GM19324 (cell line): ENCODE measurements at regions not wholly inside any gene's neighbourhood (a gene's known extent, or its start where the extent isn't known, plus 50 kb on each side); places are given as distances from the start of the nearest gene placed in this dataset.

ENCODE experiments used
- ATAC-seq: cut with Tn5 transposase; IDR thresholded peaks from one replicate; pipeline ENCODE4 v1.9.1; 2021; ENCODE audit warnings: mild to moderate bottlenecking, moderate library complexity; ENCODE audit not compliant: unreplicated experiment, low FRiP score

DNA sequence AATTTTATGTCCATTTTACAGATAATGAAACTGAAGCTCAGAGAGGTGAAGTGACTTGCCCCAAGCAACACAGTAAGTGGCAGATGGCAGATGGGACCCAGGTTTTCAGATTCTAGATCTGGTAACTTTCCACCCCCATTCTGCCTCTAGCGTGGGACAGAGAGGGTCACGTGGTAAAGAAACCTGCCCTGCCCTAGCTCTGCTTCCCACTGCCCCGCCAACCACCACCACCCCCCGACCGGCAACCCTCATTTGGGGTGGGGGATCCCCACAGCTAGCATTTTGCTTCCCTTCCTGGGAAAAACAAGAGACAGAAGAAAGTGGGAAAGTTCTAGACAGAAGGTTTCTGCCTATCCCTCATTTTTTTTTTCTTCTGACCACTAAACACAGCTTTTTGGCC, 172.5 kb downstream of the ACTL7B start:
- no peak for ATAC-seq

DNA sequence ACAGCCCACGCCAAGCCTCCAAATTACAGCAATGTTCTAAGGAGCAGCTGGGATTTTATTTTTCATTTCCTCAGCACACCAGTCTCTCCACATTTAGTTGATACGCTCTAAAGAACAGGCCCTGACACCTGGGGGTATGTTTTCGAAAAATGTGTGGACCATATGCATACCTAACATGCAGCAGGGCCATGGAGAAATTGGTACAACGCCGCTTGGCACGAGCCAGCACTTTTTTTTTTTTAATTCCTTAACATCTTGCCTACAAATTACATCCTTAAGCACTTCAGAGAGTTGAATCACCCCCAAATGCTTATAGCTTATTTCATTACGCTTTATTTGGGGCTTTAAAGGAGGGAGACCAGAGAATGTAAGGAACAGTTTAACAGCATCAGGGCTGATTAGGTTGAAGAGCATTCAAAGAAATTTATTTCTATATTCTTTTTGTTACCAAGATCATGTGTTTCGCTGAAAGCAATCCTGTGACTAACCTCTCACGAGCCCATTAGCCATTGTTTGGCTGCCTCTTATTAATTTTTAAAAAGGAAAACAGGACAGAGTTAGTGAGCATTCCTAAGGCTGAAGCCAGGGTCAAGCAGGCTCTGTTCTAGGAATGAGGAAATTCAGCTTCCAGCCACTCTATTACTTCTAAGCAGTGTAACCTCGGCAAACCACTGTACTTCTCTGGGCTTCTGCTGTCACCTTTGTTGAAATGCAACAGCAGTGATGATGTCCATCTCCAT, 173.8 kb downstream of the ACTL7B start:
- ATAC-seq, result no peak

DNA sequence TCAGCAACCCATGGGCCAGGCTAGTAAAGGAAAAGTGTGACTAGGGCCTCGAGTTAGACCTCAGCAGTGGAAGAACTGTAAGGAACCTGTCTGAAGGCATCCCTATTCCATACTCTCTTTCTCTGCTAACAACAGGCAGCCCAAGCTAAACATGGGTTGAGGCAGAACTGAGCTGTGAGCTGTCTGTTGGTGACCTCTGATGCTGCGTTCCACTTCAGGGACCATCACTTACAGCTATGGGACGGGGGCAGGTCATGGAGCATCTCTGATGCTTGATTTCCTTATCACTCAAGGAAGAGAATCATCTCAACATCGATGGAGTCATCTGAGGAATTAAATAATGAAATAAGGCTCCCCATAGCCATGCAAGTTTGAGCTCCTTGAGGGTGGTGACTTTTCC, 174.8 kb downstream of the ACTL7B start:
- no peak for ATAC-seq

DNA sequence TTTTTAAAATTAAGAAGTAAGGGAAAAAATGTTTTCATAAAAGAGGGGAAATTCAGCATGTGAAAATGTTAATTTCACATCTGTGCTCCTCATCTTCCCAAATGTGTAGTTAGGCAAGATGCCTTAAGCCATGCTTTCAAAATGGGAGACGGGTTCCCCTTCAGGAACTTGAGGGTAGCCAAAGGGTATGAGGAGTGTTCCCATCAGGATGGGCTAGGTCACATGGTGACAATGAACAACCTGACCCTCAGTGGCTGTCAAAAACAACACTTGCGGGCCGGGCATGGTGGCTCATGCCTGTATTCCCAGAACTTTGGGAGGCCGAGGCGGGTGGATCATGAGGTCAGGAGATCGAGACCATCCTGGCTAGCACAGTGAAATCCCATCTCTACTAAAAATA, 178.0 kb downstream of the ACTL7B start:
- no peak for ATAC-seq

DNA sequence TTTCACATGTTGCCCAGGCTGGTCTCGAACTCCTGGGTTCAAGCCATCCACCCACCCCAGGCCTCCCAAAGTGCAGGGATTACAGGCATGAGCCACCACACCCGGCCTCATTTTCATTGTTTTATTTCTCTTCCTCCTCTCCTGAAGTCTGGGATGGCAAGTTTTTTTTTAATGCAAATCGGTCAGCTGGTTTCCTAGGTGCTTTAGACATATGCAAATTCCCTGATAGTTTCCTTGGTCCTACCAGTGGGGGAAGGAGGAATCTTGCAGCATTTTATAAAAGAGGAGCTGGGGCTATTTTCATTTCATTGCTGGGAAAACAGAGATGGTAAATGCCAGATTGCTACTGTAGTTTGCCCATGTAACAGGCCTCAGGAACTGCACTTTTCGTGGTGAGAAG, 179.4 kb downstream of the ACTL7B start:
- no peak for ATAC-seq

DNA sequence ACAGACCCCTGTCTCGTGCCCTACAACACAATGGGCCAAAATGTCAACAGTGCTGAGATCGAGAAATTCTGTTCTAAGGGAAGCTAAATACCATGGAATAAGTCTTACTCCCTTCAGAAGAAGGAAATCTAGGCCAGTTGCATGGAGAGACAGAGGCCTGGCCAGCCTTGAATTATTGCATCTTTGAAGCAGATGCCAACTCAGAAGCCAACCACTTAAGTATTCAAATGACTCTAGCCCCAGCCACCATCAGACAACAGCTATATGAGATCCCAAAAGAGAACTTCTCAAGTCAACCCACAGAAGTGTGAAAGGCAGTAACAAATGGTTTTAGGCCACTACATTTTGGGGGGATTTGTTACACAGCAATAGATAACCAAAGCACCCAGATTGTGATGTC, 180.1 kb downstream of the ACTL7B start:
- ATAC-seq, result no peak

DNA sequence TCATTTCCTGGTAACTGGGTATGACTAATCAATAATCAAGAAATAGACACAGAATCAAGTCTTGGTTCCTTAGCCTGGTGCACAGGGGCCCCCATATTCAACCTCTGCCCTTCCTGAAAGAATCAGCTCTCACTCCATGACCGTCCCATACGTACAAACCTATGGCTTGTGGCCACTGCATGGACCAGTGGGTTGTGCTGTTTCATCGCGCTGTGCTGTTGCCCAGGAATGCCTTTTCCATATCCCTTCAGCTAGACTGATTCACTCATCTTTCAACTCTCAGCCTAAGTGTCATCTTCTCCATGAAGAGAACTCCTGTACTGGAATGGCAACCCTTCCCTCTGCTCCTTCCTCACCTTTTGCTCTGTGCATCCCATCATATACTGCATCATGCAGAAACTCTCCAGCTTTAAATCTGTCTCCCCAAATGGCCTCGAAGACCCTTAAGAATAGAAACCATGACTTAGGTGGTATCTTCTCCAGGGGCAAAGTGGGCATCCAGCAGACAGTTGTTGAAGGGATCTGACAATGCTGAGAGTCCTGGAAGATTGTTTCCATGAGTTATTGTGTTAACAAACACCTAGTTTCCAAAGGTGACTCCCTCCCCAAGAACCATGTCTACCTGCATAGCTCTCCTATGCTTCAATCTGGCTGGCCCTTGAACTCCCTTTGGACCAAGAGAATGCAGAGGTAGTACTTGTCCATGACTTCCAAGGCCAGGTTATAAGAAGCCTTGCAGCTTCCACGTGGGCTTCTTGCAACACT, 180.8 kb downstream of the ACTL7B start:
- ATAC-seq, result no peak

DNA sequence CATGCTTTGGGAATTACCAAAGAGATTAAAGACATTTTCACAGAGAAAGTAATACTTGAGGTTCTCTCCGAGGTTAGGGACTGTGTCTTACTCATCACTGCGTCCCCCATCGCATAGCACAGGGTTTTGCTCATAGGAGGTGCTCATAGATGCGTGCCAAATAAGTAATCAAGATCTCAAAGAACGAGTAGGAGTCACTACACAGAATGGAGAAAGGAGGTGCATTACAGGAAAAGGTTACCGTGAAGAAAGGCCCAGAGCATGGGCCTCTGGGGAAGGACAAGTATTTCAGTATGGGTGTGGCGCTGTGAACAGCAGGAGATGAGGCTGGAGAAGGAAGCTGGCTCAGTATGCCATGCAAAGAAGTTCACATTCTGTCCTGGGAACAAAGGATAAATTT, 182.4 kb downstream of the ACTL7B start:
- no peak for ATAC-seq

DNA sequence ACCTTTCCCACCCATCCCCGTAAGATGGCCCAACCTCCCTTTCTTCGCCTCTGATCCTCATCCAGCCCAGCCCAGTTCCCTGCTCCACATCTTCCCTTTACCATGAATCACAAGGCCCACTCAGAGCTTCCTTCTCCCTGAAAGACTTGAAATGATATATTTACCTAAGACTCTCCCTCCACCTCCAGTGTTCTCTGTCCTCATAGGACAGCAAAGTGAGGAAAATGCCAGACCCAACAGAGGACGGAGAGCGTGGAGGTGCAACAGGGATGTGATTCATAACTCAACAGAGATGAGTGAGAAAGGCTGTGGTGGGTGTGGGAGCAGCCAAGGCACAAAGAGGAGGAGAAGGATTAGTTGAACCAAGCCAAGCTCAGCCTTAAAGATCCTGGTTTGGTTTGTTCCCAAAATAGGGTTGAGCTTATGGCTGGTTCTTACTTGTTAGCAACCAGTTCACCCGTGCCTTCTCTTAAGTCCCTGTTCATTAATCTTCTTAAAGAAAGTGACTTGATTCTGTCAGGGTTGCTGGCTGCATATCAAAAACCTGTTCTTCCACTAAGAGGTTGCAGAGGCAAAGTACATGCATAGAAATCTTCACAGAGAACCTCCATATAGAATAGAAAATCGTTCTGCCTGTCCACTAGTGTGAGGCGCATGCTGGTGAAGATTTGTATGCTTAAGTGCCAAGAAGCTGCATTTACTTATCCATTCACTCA, 183.2 kb downstream of the ACTL7B start:
- no peak for ATAC-seq

DNA sequence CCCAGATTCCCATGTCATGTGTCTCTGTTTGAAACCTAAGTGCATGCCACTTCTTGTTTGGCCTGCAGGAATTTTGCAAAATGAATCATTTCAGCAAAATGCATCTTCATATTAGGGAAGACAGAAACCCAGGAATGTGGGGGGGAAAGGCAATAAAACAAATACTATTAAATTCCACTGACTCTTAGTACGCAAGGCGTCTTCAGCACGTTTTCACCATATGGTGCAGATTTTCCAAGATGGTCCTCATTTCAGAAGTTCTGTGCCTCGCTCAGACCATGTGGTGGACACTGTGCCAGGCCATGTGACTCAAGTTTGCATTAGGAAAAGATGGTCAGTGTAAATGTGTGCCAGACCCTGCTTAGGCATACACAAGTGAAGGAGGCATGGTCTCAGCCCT, 184.0 kb downstream of the ACTL7B start:
- no peak for ATAC-seq

DNA sequence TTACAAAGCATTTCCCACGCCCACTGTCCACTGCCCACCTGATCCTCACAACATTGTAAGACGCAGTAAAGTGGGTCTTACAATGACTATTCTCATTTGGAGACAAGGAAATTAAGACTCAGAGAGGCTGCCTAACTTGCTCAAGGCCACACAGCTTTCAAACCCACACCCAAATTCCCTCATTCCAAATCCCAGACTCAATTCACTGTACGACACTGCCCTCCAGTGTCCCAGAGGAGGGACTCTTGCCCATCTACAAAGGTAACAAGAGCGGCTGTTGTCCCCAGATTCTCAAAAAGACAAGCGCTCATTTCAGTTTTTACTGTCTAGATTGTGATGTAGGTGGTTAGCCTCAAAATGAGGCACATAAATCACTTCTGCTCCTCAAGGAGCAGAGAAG, 184.6 kb downstream of the ACTL7B start:
- ATAC-seq, result no peak

DNA sequence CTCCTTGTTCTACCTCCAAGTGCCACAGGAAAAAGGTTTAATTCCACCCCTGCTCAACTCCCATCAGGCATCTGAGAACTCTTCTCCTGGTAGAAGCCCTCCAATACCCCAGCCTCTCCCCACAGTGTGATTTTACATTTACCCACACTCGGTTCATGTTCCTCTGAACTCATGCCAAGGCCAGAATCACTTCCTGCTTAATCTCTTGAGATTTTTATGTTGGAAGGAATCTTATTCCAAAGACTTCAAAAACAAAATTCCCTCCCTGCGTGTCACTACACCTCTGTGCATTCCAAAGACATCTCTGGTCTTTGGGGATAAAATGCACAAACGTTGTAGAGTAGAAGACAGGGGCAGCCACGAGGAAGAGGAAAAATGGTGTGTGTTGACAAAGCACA, 186.8 kb downstream of the ACTL7B start:
- ATAC-seq, result no peak

DNA sequence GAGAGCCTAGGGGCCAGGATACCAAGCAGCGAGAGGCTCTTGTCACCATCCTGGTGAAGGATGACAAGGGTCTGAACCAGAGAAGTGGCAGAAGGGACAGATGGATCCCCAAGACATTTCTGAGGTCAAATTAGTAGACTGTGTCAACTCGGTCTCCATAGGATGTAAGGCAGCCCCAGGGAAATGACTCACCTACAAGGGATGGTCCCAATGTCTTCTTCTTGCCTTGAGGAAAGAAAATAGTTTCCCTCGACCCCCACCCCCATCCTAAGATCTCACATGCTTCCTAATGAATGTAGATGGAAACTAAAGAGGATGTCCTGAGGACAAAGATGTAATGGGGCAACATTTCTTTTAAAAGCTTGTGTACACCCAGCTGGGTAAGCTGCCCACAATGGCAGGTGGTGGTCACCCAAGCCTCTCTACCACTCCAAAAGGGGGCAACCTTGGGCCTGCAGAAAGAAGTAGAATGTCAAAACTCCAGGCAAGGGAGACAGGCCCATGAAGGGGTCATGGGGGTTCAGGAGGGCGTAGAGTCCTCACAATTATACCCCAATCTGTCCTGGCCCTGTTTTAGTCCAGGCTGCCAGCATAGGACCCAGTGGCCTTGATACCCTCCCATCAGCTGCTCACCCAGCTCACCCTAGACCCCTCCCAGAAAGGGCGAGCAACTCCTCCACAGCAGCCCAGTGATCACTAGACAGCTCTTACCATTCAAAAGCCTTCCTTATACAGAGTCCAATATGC, 187.4 kb downstream of the ACTL7B start:
- ATAC-seq, result no peak

DNA sequence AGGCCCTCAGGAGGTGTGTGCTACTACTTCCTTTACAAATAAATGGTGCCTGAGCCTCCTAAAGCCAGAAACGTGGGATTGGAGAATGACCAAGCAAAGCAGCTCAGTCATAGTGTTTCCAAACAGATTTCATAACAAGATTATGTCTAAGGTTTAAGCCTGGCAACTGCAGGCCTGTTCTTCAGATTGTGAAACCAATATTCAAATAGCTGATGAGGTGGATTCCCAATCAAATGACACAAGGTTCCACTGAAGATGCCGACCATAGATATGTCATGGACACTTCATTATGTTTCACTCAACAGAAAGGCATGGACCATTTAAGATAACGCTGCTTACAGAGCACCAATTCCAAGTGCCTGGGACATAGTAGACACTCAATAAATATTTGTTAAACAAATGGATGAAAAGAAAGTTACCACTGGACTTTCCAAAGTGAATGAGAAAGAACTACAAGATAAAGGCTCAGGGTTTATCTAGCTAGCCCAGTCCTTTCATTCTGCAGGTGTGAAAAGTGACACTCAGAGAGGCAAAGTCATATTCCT, 189.5 kb downstream of the ACTL7B start:
- ATAC-seq, result no peak

DNA sequence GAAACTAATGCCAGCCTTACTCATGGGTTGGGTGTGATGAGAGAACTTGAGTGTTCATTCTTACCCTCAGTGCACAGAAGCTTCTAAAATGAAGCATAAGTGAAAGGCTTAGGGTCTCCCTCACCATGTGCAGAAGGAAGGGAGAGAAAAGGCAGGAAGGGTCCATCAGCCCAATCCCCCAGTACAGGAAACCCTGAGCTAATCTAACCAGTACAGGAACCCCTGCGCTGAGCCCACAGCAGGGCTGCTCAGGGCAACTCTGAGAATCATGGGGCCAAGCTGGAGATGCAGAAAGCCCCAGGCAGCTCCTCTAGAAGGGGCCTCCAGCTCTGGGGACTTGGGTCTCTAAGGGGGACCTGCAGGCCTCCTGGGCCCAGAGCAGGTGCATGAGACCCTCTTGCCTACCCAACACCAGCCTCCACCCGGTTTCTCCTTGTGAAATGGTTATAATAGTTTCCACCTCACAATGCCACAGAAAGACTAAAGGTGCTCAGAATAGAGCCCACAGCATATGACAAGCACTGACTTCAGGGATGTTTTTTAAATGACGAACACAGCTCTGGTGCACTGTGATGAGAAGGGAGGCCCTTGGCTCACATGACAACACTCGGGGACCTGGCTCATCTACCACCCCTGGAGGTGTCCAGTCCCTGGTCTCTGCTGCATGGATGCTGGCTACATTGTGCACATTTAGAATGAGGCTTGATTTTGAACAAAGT, 190.1 kb downstream of the ACTL7B start:
- ATAC-seq, result no peak

DNA sequence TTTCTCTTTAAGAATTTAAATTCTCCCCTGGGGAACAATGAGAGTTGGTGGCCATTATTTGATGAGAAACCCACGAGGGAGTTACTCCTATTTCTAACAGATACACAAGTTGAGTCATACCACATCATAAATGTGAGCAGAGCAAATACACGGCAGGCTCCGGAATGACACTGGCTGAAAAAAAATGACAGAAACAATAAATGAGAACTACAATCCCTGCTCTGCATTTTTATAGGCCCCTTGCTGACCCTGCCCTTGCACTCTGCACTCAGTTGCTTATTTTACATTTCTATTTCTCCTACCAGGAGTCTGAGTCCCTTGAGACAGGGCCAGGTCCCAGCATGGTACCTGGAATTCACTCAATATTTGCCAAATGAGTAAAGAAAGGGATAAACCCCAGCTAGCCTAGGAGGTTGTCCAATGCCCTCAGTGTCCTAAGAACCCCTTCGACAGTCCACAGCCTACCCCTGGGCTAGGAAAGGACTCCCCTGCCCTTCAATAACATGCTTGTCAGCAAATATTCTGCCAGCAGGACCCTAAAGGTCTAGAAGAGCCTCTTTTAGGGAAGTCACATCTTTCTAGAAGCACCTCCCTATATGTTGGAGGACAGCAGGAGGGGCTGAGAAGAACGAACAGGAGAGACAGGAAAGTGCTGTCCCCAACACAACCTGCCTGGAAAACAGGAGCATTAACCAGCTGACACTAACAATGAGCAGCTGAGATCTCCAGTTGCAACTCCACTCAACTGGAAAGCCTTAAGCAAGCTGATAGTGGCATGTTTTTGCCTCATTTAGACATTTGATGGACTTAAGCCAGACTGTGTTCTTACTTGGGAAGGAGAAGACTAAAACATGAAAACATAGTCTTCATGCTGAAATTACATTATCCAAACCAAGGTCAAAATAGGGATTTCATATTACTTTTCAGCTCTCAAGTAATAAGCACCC, 191.2 kb downstream of the ACTL7B start:
- no peak for ATAC-seq

DNA sequence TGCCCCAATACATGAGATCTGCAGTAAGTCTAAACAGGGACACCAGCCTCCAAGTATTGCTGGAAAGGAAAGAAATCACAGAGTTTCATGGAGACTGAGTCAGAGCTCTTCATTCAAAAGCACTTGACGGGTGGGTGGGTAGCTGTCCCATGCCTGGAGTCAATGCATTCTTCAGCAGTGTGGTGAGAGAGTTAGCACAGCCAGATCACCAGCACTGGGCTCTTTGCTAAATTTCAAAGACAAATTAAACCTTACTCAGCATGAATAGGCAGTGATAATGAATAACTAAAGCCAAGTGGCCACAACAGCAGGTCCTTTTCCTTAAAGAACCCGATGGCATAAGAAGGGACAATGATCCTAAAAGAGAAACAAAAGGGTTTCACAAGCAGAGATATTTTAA, 192.4 kb downstream of the ACTL7B start:
- no peak for ATAC-seq

DNA sequence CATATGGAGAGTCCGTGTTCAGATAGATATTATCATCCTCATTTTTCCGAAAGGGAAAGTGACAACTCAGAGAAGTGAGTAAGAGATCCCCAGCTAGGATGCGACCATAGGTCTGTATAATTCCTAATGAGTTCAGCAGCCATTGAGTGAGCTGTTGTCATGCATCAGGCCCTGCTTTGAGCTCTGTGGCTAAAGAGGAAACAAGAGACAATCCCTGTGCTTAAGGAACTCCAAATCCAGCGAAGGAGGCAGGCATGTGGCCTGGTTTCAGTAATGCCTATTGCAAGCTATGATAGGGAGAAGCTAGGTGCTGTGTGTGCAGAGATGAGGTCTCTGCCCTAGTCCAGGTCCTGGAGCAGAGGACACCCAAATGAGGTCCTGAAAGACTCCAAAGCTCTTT, 192.8 kb downstream of the ACTL7B start:
- ATAC-seq, result no peak
